ENCODE measurements at regions not wholly inside any gene's neighbourhood (a gene's known extent, or its start where the extent isn't known, plus 50 kb on each side); places are given as distances from the start of the nearest gene placed in this dataset.

- H3K27ac Mint-ChIP-seq = no peak overlapping the region
- H3K27me3 Mint-ChIP-seq (ENCODE audit: low read depth, poor library complexity) = peaks cover 9% of the 10 kb centered on the region
- no peaks in the 10 kb centered on the region for H3K4me1 Mint-ChIP-seq
- no peak for TF ChIP-seq CTCF (IDR thresholded peaks at IDR 0.05)
- DNase-seq = no peak
- no peaks in the 10 kb centered on the region for H3K36me3 Mint-ChIP-seq (ENCODE audit: low read depth)
- H3K4me3 Mint-ChIP-seq = no peak overlapping the region
- no peaks in the 10 kb centered on the region for H3K9me3 Mint-ChIP-seq
Observed at GRCh38 chr11:101182467-101182866, 52.9 kb upstream of the PGR start.

- DNase-seq = no peak
- no peak for TF ChIP-seq CTCF (IDR thresholded peaks at IDR 0.05)
- Mint-ChIP-seq H3K9me3 (no peaks in the 10 kb centered on the region), H3K27ac (no peak overlapping the region), H3K4me3 (no peak overlapping the region), H3K36me3 (ENCODE audit: low read depth) (no peaks in the 10 kb centered on the region), H3K4me1 (no peaks in the 10 kb centered on the region), H3K27me3 (ENCODE audit: low read depth, poor library complexity) (peaks cover 7% of the 10 kb centered on the region)
Observed at GRCh38 chr11:101180481-101180880, 50.9 kb upstream of the PGR start.
